ENCODE measurements at regions not wholly inside any gene's neighbourhood (a gene's known extent, or its start where the extent isn't known, plus 50 kb on each side); places are given as distances from the start of the nearest gene placed in this dataset.

DNA sequence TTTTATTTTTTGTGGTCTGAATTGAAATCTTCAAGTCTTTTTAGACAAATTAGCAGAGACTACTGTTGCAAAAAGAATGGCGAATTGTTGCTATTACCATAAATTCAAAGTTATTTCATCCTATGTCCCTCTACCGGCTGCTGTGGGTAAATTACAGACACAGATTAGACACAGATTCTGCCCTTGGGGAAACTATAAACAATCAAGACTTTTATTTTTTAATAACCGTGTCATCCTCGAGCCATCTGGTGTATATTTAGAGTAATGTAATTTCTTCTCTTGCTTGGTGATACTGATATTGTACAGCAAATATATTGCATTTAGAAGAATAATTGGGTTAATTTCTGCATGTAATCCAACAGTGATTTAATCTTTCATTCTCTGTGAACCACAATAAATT lies 228.0 kb upstream of the ADAMTSL1 start:
- TF ChIP-seq CTCF (conservative IDR thresholded peaks at IDR 0.05 in 1 of 2, IDR thresholded peaks at IDR 0.05 in 1 of 2; ENCODE audit: extremely low read depth in 1 of 2, insufficient read depth in 1 of 2, low read depth in 1 of 2, low read length in 2 of 2) (no peak), EZH2 (IDR thresholded peaks at IDR 0.05; ENCODE audit: borderline replicate concordance, low read length) (no peak)
